Testis (tissue), 2 donors: ENCODE measurements at regions not wholly inside any gene's neighbourhood (a gene's known extent, or its start where the extent isn't known, plus 50 kb on each side); places are given as distances from the start of the nearest gene placed in this dataset.

Experiments used
- CTCF ChIP-seq, 3 experiments: fragments of 450-650 bp in 2 of 3; fragments of 200-600 bp in 1 of 3; sonication (generic) in 1 of 3; IDR thresholded peaks; one replicate each; pipeline ENCODE4 v1.5.1; 2016 to 2019; ENCODE audit warnings: antibody characterized with exemption in 3 of 3, mild to moderate bottlenecking in 2 of 3, moderate library complexity in 1 of 3
- POLR2A ChIP-seq: fragments of 450-650 bp; IDR thresholded peaks from one replicate; pipeline ENCODE4 v1.6.1; 2017; ENCODE audit warnings: antibody characterized with exemption, mild to moderate bottlenecking, moderate library complexity

- TF ChIP-seq CTCF (IDR thresholded peaks at IDR 0.05) (no peak), POLR2A (no peak)
Observed at GRCh38 chr15:52855157-52855556, 65.0 kb upstream of the ONECUT1 start.
